Stimulated activated naive CD4-positive, alpha-beta T cell (primary cell): ENCODE measurements at regions not wholly inside any gene's neighbourhood (a gene's known extent, or its start where the extent isn't known, plus 50 kb on each side); places are given as distances from the start of the nearest gene placed in this dataset.
"Not testable (repeated sequence)": the region's sequence is repeated elsewhere in the genome, so short reads cannot be mapped to it uniquely, and the experiment has no call there.

Experiments
- DNase-seq, 6 experiments: peaks; one replicate each; lab custom pipeline; 2025; lab: John Stamatoyannopoulos, UW

DNA sequence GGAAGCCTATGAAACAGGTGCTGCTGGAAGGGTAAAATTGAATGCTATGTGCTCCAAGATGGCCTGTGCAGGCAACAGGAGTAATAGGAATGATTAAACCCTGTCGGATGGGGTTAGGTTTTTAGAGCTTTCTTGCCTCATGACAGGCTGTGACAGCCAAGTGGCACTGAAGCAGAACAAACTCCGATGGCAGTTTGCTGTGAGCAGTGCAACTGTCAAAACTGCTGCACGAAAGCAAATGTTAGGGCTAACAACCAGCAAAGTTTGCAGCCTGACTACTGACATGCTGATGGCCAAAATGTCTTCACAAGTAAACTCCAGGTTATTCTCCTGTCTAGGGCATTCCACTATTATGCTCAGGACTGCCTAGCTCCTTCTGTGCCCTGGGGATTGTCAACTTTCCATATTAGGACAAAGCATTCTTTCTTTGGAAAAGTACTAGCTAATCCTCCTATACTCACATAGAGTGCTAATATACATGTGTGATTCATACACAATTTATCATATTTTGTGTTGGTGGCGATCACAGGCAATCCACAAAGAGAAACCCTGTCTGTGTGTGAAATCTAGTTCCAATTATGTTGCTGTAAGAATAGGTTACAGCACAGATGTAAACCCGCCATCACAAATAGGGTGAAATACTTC, 486.6 kb upstream of the TENM3 start:
- no peak for DNase-seq

DNA sequence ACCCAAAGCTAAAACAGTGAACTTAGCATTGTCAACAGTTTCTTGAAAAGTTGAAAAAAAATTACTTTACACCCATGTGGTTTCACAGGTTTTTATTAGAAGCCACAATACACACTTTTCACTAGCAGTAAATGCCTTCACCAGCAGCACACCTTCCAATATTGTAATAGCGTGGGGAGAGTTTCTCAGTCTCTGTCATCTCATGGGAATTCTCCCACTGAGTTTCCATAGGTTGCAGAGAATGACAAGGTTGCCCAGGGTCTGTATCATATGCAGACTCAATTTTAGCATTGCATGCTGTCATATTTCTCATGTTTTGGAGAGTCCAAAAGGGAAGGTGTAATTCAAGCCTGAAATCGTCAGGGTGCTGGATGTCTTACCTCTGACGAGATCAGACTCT, 486.1 kb upstream of the TENM3 start:
- no peak for DNase-seq

DNA sequence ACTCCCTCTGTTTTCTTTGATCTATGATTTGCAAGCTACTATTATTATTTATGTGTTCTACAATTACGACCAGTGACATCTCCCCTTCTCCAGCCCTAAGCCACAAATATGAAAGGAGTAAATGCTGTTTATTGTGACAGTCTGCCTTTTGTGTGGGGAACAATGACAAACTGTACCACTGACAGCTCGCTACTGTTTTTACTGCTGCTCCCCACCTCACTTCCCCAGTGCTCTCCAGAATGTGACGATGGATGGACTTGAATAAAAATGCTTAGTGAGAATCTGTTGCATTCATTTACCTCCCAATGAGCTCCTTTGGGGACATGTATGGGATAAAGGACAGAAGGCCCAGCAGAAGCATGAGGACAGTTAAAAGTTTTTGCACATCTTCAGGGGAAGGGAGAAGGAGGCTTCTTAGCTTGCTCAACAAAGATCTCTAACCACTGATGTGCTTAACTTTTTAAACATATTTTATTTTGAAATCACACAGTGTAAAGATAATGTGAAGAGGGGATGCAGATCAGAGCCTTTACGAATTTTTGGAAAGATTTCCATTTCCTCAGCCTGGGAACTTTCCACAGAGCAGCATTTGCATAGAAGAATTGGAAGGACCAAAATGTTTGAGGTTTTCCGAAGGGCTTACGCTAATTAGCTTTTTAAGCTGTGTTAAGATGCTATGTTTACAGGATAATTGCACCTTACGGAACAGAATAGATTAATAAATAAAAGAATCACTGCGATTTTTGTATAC, 485.1 kb upstream of the TENM3 start:
- DNase-seq = no peak

DNA sequence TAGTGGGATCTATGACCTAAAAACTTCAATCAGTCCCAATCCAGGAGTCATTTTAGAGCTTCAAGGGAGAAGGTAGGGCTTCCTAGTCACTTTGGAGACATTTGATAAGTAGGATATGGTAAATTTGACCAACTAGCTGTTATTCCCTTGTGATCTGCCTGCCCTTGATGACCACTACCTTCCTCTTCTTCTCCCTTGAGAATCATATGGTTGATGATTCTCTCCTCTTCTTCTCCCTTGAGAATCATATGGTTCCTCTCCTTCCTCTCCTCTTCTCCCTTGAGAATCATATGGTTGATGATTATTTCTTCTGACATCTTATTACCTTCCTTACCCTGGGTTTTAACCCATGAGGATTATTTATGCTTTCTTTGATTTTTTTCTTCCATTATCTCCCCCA, 482.6 kb upstream of the TENM3 start:
- DNase-seq = no peak

DNA sequence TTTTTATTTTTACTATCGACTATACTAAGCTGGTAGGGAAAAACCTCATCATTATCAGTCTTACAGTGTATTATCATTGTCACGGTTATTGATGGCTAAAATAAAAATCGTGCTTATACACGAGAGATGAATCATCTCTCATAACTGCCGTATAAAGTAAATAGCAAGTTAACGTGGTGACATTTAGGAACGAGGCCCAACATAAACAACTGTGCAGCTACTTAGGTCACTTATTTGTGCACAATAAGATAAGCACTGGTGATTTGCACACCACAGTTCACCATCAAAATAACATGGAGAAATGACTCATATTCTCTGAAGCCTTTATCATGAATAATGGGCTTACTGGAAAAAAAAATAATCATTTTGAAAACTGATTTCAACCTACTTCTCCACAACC, 482.0 kb upstream of the TENM3 start:
- DNase-seq = no peak

DNA sequence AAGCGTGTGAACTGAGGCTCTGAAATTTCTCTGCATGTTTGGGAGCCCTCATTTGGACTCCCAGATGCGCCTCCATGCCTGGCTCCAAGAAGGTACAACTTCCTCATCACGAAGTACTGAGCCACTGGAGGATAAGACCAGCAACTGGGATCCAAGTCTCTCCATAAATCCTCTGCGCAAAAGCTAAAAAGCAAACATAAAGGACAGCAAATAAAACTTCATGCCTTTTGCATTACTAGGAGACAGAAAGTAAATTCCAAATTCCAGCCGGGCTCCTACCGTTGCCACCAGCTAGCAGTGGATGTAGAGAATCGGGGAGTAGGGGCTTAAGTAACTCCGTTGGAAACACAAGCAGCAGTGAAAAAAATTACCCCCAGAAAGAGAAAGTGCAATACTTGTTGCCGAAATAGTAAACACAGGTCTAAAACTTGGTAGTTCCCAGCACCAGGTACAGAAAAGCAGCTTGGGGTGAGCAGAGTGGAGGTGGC, 477.1 kb upstream of the TENM3 start:
- DNase-seq = no peak

DNA sequence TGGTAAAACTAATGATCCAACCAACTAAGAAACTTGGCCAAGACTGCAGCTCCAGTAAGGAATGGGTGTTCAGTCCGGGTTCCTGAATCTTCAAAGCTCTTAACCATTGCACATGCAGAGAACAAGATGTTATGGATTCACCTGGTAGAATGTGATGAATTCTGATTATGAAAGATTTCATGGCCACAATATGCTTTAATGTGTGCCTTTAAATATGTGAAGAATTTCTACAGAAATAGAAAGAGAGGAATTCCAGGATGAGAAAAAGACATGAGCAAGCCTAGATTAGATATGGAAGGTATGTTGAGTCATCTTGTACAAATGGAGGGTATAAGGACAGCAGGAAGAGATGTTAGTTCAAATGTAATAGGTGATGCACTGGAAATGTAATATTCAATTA, 472.2 kb upstream of the TENM3 start:
- DNase-seq = no peak

DNA sequence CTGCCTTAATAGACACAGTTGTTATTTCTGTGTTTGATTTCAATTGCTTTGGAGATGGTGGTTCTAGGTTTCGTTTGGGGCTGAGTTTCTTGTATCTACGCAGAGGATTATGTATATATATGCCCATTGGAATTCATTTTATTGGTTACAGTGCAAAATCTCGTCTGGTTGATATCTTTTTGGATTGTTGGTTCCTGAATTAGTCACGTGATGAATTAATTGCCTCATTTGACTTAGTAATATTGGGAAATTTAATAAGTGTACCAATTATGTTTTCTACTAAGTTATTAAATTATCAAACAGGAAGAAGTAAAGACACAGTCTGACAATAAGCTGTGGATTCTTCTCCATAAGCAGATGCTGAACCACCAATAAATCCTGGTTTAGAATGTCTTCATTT, 467.9 kb upstream of the TENM3 start:
- no peak for DNase-seq

DNA sequence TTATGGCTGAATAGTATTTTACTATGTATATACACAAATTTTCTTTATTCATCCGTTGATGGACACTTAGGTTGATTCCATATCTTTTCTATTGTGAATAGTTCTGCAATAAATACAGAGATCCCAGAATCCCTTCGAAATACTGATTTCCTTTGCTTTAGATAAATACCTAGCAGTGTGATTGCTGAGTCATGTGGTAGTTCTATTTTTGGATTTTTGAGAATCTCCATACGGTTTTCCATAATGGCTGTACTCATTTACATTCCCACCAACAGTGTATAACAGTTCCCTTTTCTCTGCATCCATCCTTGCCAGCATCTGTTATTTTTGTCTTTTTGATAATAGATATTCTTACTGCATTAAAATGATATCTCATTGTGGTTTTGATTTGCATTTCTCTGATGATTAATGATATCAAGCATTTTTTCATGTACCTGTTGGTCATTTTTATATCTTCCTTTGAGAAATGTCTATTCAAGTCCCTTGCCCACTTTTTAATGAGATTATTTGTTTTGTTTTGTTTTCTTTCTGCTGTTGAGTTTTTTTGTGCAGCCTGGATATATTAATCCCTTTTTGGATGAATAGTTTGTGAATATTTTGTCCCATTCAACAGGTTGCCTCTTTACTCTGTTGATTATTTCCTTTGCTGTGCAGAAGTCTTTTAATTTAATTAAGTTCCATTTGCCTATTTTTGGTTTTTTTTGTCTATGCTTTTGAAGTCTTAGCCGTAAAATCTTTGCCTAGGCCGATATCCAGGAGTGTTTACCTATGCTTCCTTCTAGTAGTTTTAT, 466.7 kb upstream of the TENM3 start:
- DNase-seq = no peak

DNA sequence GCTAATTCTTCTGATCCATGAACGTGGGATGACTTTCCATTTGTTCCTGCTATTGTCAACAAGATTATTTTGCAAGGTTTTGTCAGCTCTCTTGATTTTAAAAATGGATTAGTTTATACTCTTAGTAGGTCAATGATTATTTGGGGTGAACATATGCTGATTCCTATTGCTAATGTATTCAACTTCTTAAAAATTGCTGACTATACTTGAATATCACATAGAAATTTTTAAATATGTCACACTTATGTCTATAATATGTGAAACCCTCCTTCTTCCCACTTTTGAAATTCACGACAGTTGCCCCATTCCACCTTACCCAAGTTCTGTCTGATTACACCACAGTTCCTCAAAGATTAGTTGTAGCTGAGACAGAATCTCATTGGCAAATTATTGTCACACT, 465.7 kb upstream of the TENM3 start:
- no peak for DNase-seq

DNA sequence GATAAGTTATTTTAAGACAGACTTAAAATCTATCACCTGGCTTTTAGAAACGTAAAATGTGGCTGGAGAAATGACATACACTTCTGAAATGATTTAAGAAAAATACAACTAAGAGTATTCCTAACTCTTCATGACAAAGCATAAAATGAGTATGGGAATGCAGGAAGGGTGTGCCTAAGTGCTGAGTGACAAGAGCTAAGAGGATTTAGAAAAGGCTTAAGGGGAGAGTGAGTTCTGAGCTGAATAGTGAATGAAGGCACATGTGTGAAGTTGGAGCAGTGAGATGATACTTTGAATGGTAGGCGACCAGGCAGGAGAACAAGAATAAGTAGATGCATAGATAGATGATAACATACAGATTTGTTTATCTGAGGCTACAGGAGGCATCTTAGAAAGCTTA, 458.3 kb upstream of the TENM3 start:
- no peak for DNase-seq

DNA sequence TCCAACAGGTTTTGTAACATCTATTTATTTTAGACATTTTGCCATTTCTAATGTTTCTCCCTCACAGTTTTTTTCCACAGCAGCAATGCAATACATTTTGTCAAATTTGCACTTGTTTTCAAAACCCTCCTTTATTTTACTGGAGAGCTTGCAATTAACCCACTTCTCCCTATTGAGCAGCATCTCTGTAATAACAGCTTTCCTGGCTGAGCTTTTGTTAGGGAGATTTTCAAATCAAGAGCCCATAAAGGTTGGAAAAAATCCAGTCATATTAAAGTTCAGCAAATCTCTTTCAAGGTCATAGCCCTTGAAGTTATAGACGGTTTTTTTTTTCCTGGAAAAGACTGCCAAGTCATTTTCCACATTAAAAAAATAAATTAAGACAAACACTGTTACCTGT, 450.6 kb upstream of the TENM3 start:
- DNase-seq = no peak

DNA sequence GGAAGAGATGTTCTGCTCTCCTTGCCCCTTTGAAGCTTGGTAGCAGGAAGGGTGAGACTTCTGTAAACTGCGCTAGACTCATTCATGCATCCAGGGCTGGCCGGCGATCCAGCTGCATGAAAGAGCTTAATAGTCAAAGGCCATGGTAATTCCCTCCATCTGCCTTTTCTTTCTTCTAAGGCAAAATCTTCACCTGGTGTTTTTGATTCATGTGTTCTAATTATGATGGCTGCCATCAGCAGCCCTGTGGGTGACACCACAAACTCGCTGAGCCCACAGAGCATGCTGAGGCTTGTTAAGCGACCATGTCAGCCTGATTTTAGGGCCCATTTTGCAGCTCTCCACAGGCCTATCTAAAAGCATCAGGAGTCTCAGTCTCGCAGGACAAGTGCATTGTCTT, 450.1 kb upstream of the TENM3 start:
- DNase-seq = no peak

DNA sequence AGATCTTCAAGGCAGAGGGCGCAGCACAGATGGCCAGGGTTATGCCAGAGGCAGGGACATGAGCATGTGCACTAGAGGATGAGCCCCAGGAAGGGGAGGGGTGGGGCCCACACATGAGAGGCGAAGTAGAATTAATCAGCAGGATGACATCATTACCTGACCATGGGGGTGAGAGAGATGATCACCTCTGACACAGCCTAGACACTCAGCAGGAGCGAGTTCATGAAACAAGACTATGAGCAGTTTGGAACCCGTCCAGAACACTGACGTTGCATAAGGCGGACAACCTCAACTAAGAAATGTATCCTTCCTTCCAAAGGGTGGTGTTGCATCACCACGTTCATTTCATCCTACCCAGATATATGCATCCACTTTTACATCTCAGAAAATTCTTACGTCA, 446.7 kb upstream of the TENM3 start:
- no peak for DNase-seq

DNA sequence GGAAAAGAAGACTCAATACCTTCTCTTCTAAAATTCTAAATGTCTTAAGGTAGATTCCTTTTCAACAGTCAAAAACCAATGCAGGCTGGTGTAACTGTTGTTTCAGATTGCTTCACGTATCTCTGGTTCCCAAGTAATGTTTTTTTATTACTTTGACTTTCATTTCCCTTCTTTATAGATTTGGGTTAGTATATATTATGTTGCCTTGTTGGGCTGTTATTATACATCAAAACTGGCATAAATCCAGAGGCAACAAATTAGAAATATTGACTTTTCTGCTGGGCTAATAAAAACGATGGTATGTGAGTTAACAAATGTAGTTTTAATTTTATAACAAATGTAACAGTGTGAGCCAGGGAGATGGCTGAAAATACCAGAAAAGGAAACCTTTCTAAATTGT, 444.7 kb upstream of the TENM3 start:
- DNase-seq = no peak

DNA sequence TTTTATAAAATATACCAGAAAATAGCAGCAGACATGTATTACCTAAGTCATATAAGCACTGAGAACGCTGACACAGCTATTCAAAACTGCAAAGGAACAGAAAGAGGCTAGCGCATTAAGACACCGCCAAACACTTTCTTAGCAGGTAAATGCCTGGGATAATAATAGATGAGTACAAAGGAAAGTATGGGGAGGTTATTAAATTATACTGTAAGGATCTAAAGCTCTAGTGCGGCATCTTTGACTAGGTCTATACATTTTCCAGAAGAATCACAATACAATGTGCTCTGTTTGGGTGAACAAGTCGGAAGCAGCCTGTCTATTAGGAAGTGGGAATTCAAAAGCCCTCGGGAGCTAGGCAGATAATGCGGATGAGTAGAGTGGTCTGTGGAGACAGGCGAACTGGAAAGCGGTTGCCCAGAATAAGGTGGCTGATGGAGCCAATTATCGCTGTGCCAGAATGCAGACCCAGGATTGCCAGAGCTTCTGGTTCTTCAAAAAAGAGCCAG, 443.6 kb upstream of the TENM3 start:
- no peak for DNase-seq

DNA sequence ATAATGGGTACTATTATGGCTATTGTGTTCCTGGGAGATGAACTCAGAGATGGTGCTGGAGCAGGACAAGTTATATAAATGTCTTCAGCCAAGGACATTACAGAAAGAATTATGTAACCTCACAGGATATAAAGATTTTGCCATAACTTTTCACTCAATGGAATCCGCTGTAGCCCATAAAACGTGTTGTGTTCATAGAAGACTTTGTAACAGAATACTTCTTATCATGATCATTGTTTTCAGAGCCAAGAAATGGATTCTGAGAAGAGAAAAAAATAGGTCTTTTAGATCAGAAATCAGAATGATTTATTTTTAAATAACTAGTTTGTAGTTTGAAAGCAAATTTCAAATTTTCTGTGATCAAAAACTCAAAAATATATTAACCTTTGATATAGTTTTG, 441.0 kb upstream of the TENM3 start:
- DNase-seq = no peak

DNA sequence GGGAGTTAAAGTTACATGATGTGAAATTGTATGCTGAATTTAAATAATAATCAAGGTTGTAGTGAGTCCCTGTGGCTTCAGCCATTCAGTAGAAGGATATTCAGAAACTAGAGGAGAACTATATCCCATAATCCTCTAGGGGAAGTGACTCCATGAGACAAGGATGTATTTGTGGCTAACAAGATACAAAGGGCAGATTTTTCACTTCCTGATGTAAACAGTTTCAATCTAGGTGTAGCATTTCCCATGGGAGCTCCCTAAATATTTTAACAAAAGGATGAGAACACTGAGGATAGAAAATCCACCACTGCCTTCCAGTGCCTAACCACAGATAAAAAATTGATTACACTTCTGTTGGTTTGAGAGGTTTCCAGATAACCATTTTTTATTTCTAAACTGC, 435.4 kb upstream of the TENM3 start:
- no peak for DNase-seq

DNA sequence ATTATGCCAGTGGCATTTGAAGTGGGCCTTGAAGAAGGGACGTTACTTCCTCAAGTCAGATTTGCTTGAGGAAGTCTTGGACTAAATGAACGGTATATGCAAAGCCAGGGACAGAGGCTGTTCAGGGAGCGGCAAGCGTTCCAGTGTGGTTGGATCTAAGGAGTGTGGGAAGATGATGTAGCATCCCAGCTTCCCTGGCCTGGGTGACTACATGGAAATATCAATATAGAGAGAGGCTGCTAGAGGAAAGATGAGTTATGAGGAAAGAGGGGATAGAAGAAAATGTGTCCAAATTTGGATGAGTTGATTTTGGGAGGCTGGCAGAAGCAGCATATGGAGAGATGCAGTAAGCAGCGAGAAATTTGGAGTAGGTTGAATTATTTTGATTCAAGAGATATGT, 432.5 kb upstream of the TENM3 start:
- no peak for DNase-seq

DNA sequence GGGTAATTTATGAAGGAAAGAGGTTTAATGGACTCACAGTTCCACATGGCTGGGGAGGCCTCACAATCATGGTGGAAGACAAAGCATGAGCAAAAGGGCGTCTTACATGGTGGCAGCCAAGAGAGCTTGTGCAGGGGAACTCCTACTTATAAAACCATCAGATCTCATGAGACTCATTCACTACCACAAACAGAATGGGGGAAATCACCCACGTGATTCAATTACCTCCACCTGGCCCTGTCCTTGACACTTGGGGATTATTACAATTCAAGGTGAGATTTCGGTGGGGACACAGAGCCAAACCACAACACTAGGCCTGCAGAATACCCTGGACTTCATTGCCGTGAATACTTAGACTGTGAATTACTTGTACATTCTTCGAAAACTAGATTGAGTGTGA, 431.7 kb upstream of the TENM3 start:
- DNase-seq = not testable (repeated sequence)

DNA sequence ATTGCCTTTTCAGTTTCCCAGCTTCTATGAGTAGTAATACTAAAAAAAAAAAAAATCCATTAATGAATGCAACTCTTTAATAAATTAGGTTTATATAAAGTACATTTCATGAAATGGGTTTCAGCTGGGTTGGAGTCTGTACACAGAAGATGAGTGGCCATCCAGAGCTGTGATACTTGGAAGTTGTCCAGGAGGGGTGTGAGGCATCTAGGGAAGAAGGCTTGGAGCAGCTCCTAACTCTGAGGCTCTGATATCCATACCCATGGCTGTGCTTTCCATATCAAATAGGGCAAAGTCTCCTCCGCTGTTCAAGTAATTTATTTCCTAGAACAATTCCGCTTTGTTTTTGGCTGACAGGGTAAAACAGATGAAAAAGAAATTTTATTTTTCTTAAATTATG, 423.3 kb upstream of the TENM3 start:
- DNase-seq = no peak

DNA sequence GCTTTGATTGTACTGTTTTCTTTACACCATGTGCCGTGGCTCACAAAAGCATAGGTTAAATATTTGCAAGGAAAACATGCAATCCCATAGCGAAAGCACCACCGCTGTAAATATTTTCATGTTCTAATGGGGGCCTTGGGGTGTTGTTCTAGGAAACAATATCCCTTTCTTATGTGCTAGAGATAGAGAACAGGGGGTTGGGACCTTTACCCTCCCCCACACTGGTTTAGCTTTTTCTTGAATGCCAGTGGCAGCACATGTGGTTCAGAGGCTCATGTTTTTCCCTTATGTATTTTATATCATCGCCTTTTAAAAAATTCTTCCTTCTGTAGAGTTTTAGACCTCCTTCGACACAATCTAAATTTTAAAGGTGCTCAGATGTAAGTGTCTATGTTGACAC, 422.6 kb upstream of the TENM3 start:
- no peak for DNase-seq
